GM12892 (cell line): ENCODE measurements at regions not wholly inside any gene's neighbourhood (a gene's known extent, or its start where the extent isn't known, plus 50 kb on each side); places are given as distances from the start of the nearest gene placed in this dataset.

Source experiments
- POLR2A ChIP-seq: IDR thresholded peaks from 2 replicates; pipeline ENCODE4 v1.6.1; 2011; ENCODE audit warnings: low read depth, low read length, control low read depth
- POLR2AphosphoS5 ChIP-seq: IDR thresholded peaks from 2 replicates; pipeline ENCODE4 v1.6.1; 2011; ENCODE audit warnings: low read depth, low read length, control low read depth
- TAF1 ChIP-seq: IDR thresholded peaks from 2 replicates; pipeline ENCODE4 v1.6.1; 2011; ENCODE audit warnings: low read depth, mild to moderate bottlenecking, control low read depth, low read length, borderline replicate concordance

DNA sequence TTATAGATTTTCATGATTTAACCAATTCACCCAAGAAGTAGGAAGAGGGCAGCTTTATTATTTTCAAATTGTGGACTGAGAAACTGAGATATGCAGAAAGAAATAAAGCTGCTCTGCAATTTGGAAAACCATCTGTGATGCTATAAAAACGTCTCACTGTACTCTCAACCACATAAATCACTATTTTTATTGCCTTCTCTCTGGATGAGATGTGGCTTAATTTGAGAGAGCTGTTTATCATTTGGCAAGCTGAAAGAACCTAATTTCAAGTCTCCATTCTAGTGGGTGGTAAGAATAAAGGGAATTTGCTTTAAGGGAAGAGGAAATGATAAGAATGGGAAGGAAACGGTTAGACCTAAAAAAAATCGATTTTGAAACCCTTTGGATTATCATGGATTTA, 49.9 kb upstream of the CYP1B1 start:
- no peak for TF ChIP-seq POLR2A
- TF ChIP-seq POLR2AphosphoS5 = no peak
- TF ChIP-seq TAF1 = no peak
